H1 (cell line): ENCODE measurements at regions not wholly inside any gene's neighbourhood (a gene's known extent, or its start where the extent isn't known, plus 50 kb on each side); places are given as distances from the start of the nearest gene placed in this dataset.

ENCODE experiments used
- CTCF ChIA-PET: fragments of 300-600 bp; sonication (Branson Sonifier 250); formaldehyde crosslinking; loops from one replicate; lab custom pipeline; 2021; ENCODE audit not compliant: partially characterized antibody; lab: Charles Lee
- POLR2A ChIA-PET: fragments of 300-600 bp; sonication (Branson Sonifier 250); formaldehyde crosslinking; loops from one replicate; lab custom pipeline; 2021; ENCODE audit warnings: inconsistent platforms; ENCODE audit not compliant: partially characterized antibody; lab: Charles Lee
- DNase-seq, 2 experiments: peaks; one replicate each; pipeline versions ENCODE4 v3.0.0 to v3.0.0-alpha.2; 2010 to 2022; ENCODE audit warnings: low spot score in 2 of 2, low read depth in 1 of 2, mixed read lengths in 1 of 2
- FAIRE-seq: peaks from 2 replicates; lab custom pipeline; 2011; peaks lifted over from hg19 to GRCh38; lab: Jason Lieb, UNC
- H2AFZ ChIP-seq: 2 replicates; pipeline ENCODE4 v1.8.1; 2012; ENCODE audit warnings: low read length, inconsistent platforms
- H2AK5ac ChIP-seq: 2 replicates; pipeline ENCODE4 v1.6.1; 2013; ENCODE audit warnings: low read depth, low read length
- H2BK120ac ChIP-seq: replicated peaks from 2 replicates; pipeline ENCODE3; 2013; ENCODE audit warnings: low read depth, low read length, inconsistent platforms
- H2BK12ac ChIP-seq: 2 replicates; pipeline ENCODE4 v1.6.1; 2013; ENCODE audit warnings: low read depth, low read length
- H2BK15ac ChIP-seq: 2 replicates; pipeline ENCODE4 v1.6.1; 2013; ENCODE audit warnings: low read length
- H2BK20ac ChIP-seq: 2 replicates; pipeline ENCODE4 v1.6.1; 2013; ENCODE audit warnings: low read length
- H2BK5ac ChIP-seq: 2 replicates; pipeline ENCODE4 v1.6.1; 2013; ENCODE audit warnings: low read depth, low read length
- H3K14ac ChIP-seq: 2 replicates; pipeline ENCODE4 v1.6.1; 2013; ENCODE audit warnings: inconsistent platforms; ENCODE audit not compliant: insufficient read length
- H3K18ac ChIP-seq: 2 replicates; pipeline ENCODE4 v1.6.1; 2013; ENCODE audit warnings: low read length; ENCODE audit errors: extremely low read depth
- H3K23ac ChIP-seq: 2 replicates; pipeline ENCODE4 v1.6.1; 2013; ENCODE audit warnings: inconsistent platforms; ENCODE audit not compliant: insufficient read length
- H3K23me2 ChIP-seq: 2 replicates; pipeline ENCODE4 v1.6.1; 2013; ENCODE audit warnings: low read depth, low read length
- H3K27ac ChIP-seq: 2 replicates; pipeline ENCODE4 v1.6.1; 2011; ENCODE audit warnings: low read depth, low read length, inconsistent platforms
- H3K27me3 ChIP-seq, 4 experiments: replicated peaks in 1 of 4; 1 replicate in 1 of 4; 2 replicates in 3 of 4; pipeline versions ENCODE4 v1.6.1 to v1.8.1; 2011 to 2013; ENCODE audit warnings: low read length in 3 of 4, mild to moderate bottlenecking in 3 of 4, inconsistent platforms in 2 of 4, mixed read lengths in 2 of 4, moderate library complexity in 1 of 4; ENCODE audit not compliant: control insufficient read depth in 3 of 4, insufficient read depth in 3 of 4; ENCODE audit errors: extremely low read depth in 1 of 4
- H3K36me3 ChIP-seq, 4 experiments: 2 replicates each; pipeline versions ENCODE4 v1.6.1 to v1.8.1; 2011 to 2013; ENCODE audit warnings: mild to moderate bottlenecking in 4 of 4, low read length in 3 of 4, moderate library complexity in 2 of 4, control low read depth in 1 of 4, inconsistent platforms in 1 of 4; ENCODE audit not compliant: insufficient read depth in 4 of 4, control insufficient read depth in 2 of 4
- H3K4ac ChIP-seq: replicated peaks from 2 replicates; pipeline ENCODE3; 2013; ENCODE audit warnings: low read length, low read depth, mixed read lengths, inconsistent platforms; ENCODE audit not compliant: insufficient read length
- H3K4me1 ChIP-seq, 4 experiments: replicated peaks in 1 of 4; 1 replicate in 1 of 4; 2 replicates in 3 of 4; pipeline versions ENCODE4 v1.6.1 to v1.8.1; 2011 to 2013; ENCODE audit warnings: low read length in 3 of 4, inconsistent platforms in 2 of 4, mixed read lengths in 1 of 4; ENCODE audit not compliant: insufficient read depth in 4 of 4, control insufficient read depth in 3 of 4
- H3K4me2 ChIP-seq, 2 experiments: 2 replicates each; pipeline versions ENCODE4 v1.6.1 to v1.8.1; 2011 to 2013; ENCODE audit warnings: low read depth in 2 of 2, low read length in 2 of 2, control low read depth in 1 of 2, inconsistent platforms in 1 of 2, mild to moderate bottlenecking in 1 of 2; ENCODE audit not compliant: insufficient read depth in 1 of 2
- H3K4me3 ChIP-seq, 4 experiments: fragments of 200-600, 300-600 bp in 1 of 4; sonication (generic), shearing (Covaris generic), sonication (Bioruptor Twin) in 1 of 4; 2 replicates each; pipeline versions ENCODE4 v1.5.1 to v1.8.1; 2011 to 2016; ENCODE audit warnings: low read length in 4 of 4, low read depth in 3 of 4, control low read depth in 2 of 4, inconsistent platforms in 2 of 4, mild to moderate bottlenecking in 2 of 4, mixed read lengths in 1 of 4, moderate library complexity in 1 of 4; ENCODE audit not compliant: insufficient read depth in 2 of 4; ENCODE audit errors: extremely low read depth in 1 of 4
- H3K56ac ChIP-seq: replicated peaks from 2 replicates; pipeline ENCODE3; 2013; ENCODE audit warnings: low read depth, mild to moderate bottlenecking, mixed read lengths, low read length, inconsistent platforms; ENCODE audit not compliant: insufficient read length
- H3K79me1 ChIP-seq: 2 replicates; pipeline ENCODE4 v1.6.1; 2013; ENCODE audit warnings: low read depth, low read length, control low read depth
- H3K79me2 ChIP-seq, 2 experiments: 2 replicates each; pipeline versions ENCODE4 v1.6.1 to v1.8.1; 2012 to 2013; ENCODE audit warnings: low read length in 2 of 2, mild to moderate bottlenecking in 2 of 2, inconsistent platforms in 1 of 2; ENCODE audit not compliant: insufficient read depth in 2 of 2, control insufficient read depth in 1 of 2
- H3K9ac ChIP-seq, 4 experiments: replicated peaks in 1 of 4; 1 replicate in 1 of 4; 2 replicates in 3 of 4; pipeline versions ENCODE4 v1.6.1 to v1.8.1; 2011 to 2013; ENCODE audit warnings: low read depth in 3 of 4, low read length in 3 of 4, control low read depth in 2 of 4, mild to moderate bottlenecking in 2 of 4, moderate library complexity in 2 of 4, inconsistent platforms in 1 of 4; ENCODE audit errors: extremely low read depth in 1 of 4
- H3K9me3 ChIP-seq, 2 experiments: 2 replicates each; pipeline versions ENCODE4 v1.6.1 to v1.8.1; 2012 to 2013; ENCODE audit warnings: mild to moderate bottlenecking in 2 of 2, moderate library complexity in 2 of 2, control low read depth in 1 of 2, inconsistent platforms in 1 of 2, low read depth in 1 of 2, low read length in 1 of 2, mixed read lengths in 1 of 2; ENCODE audit not compliant: insufficient read depth in 2 of 2
- H4K20me1 ChIP-seq, 2 experiments: replicated peaks in 1 of 2; 2 replicates each; pipeline versions ENCODE3 to v1.8.1; 2011 to 2013; ENCODE audit warnings: inconsistent platforms in 2 of 2, low read length in 2 of 2, mild to moderate bottlenecking in 1 of 2; ENCODE audit not compliant: insufficient read depth in 2 of 2, control insufficient read depth in 1 of 2
- H4K5ac ChIP-seq: 2 replicates; pipeline ENCODE4 v1.6.1; 2013; ENCODE audit warnings: low read length, low read depth, mixed read lengths, inconsistent platforms; ENCODE audit not compliant: insufficient read length
- H4K8ac ChIP-seq: 2 replicates; pipeline ENCODE4 v1.8.0; 2013; ENCODE audit warnings: mild to moderate bottlenecking, moderate library complexity, low read length, inconsistent platforms; ENCODE audit not compliant: insufficient read depth; ENCODE audit errors: extremely low read depth
- H4K91ac ChIP-seq: replicated peaks from 2 replicates; pipeline ENCODE3; 2013; ENCODE audit warnings: low read length, mixed read lengths, inconsistent platforms; ENCODE audit not compliant: insufficient read length
- CTCF ChIP-seq, 3 experiments: IDR thresholded peaks; 1 replicate in 2 of 3; 2 replicates in 1 of 3; pipeline versions ENCODE4 v1.5.1 to v1.6.1; 2011; ENCODE audit warnings: low read length in 3 of 3, mild to moderate bottlenecking in 3 of 3, inconsistent platforms in 2 of 3, low read depth in 1 of 3, moderate library complexity in 1 of 3; ENCODE audit not compliant: insufficient read depth in 1 of 3; ENCODE audit errors: control extremely low read depth in 1 of 3
- POU5F1 ChIP-seq: IDR thresholded peaks from 2 replicates; pipeline ENCODE4 v1.6.1; 2011; ENCODE audit warnings: low read depth, mild to moderate bottlenecking, low read length, moderate library complexity
- WGBS, 2 experiments: shearing (Covaris generic) in 1 of 2; methylation state at CpG; one replicate each; pipeline versions ENCODE4 v1.1.6 to v1.1.7; 2013 to 2015; ENCODE audit warnings: low lambda C conversion rate in 2 of 2, mixed read lengths in 2 of 2, inconsistent platforms in 1 of 2, low coverage in 1 of 2, missing lambda C conversion rate in 1 of 2; ENCODE audit not compliant: insufficient replicate concordance in 2 of 2, insufficient coverage in 1 of 2, insufficient read length in 1 of 2; ENCODE audit errors: extremely low coverage in 1 of 2, missing lambda C conversion rate in 1 of 2; 5-methylcytosine and 5-hydroxymethylcytosine counted together

GRCh38 chr2:183487326-183487725 is 363.1 kb downstream of the NUP35 start:
- Histone ChIP-seq H4K20me1 (no peaks in the 10 kb centered on the region), H2AK5ac (no peak overlapping the region), H2BK5ac (no peak overlapping the region), H4K91ac (no peak overlapping the region), H3K23me2 (no peaks in the 10 kb centered on the region), H3K4me1 (no peaks in the 10 kb centered on the region), H2BK20ac (no peak overlapping the region), H3K56ac (no peak overlapping the region), H3K4me2 (no peak overlapping the region), H3K14ac (no peak overlapping the region), H3K4ac (no peak overlapping the region), H3K9me3 (no peaks in the 10 kb centered on the region), H4K8ac (no peak overlapping the region), H3K27me3 (no peaks in the 10 kb centered on the region), H3K36me3 (no peaks in the 10 kb centered on the region), H3K18ac (no peak overlapping the region), H2BK12ac (no peak overlapping the region)
- no peak for DNase-seq
- FAIRE-seq = no peak
- WGBS, 2 experiments = 85% methylated on average over 3 of the region's 3 CpGs; no CpG with 5 or more reads in 1 of the 2 experiments
- ChIA-PET CTCF (no interaction called here), POLR2A (no interaction called here)
- TF ChIP-seq POU5F1 (no peak), CTCF (IDR thresholded peaks at IDR 0.05; ENCODE audit: control extremely low read depth in 1 of 3, insufficient read depth in 1 of 3, low read depth in 1 of 3, low read length in 3 of 3) (no peak)
- TF ChIP-seq, all 59 proteins: peak for 0
- no peak overlapping the region for H2BK120ac ChIP-seq
- no peak overlapping the region for H3K9ac ChIP-seq
- H2BK15ac ChIP-seq = no peak overlapping the region
- no peak overlapping the region for H3K4me3 ChIP-seq
- no peak overlapping the region for H3K23ac ChIP-seq
- no peak overlapping the region for H3K27ac ChIP-seq
- no peak overlapping the region for H4K5ac ChIP-seq
- no peaks in the 10 kb centered on the region for H3K79me2 ChIP-seq
- H3K79me1 ChIP-seq = no peaks in the 10 kb centered on the region
- H2AFZ ChIP-seq = no peak overlapping the region
